ENCODE measurements at regions not wholly inside any gene's neighbourhood (a gene's known extent, or its start where the extent isn't known, plus 50 kb on each side); places are given as distances from the start of the nearest gene placed in this dataset.

DNA sequence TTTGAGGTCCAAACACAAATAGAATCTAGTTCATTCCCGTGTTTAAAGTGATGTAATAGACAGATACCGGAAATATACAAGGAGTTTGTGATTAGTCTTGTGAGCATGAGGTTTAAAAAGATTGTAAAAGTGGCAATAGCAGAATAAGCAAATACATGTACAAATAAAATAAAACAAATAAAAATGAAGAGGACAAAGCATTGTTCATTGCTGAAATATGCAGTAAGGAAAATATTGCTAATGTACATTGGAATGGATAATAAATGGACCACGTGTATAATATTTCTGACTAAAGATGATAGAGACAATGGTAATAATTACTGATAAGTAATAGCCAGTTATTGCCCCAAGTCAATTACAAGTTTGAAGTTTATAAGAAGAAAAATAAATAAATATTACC, 75.6 kb upstream of the RTL1 start:
- Histone ChIP-seq H4K20me1 (replicated peaks; ENCODE audit: insufficient read depth) (no peaks in the 10 kb centered on the region; the same call in 1 of the 2 replicates), H3F3A (replicated peaks; ENCODE audit: low read depth) (no peaks in the 10 kb centered on the region), H3K79me2 (replicated peaks; ENCODE audit: insufficient read depth) (no peaks in the 10 kb centered on the region), H3K4me3 (no peak overlapping the region), H3K27ac (ENCODE audit: low read depth) (no peak overlapping the region), H3K27me3 (ENCODE audit: insufficient read depth) (no peaks in the 10 kb centered on the region), H3K4me2 (no peak overlapping the region), H3K9me2 (ENCODE audit: insufficient read depth) (no peaks in the 10 kb centered on the region), H2AFZ (no peak overlapping the region), H3K4me1 (ENCODE audit: insufficient read depth) (no peaks in the 10 kb centered on the region), H3K36me3 (ENCODE audit: insufficient read depth) (no peaks in the 10 kb centered on the region)
- Mint-ChIP-seq H3K27ac (no peak overlapping the region), H3K4me1 (no peaks in the 10 kb centered on the region), H3K4me3 (no peak overlapping the region), H3K27me3 (ENCODE audit: insufficient read depth, low read depth, poor library complexity) (no peaks in the 10 kb centered on the region), H3K9me3 (no peaks in the 10 kb centered on the region), H3K36me3 (ENCODE audit: low read depth) (no peaks in the 10 kb centered on the region)
- no peak for TF ChIP-seq JUNB (IDR thresholded peaks at IDR 0.05; ENCODE audit: unreplicated experiment)
- TF ChIP-seq, protein P1, sequence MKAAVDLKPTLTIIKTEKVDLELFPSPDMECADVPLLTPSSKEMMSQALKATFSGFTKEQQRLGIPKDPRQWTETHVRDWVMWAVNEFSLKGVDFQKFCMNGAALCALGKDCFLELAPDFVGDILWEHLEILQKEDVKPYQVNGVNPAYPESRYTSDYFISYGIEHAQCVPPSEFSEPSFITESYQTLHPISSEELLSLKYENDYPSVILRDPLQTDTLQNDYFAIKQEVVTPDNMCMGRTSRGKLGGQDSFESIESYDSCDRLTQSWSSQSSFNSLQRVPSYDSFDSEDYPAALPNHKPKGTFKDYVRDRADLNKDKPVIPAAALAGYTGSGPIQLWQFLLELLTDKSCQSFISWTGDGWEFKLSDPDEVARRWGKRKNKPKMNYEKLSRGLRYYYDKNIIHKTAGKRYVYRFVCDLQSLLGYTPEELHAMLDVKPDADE (IDR thresholded peaks at IDR 0.05) = no peak
- TF ChIP-seq CREB1 (CRISPR knock-in tag; IDR thresholded peaks at IDR 0.05; ENCODE audit: low read depth) = no peak
- no peak for TF ChIP-seq ZNF331 (CRISPR knock-in tag; IDR thresholded peaks at IDR 0.05; ENCODE audit: low read depth)
- no peak for TF ChIP-seq POLR2AphosphoS5 (IDR thresholded peaks at IDR 0.05; ENCODE audit: low read depth)
- no peak for TF ChIP-seq NANOG (IDR thresholded peaks at IDR 0.05; ENCODE audit: borderline replicate concordance)
- TF ChIP-seq, protein P2, sequence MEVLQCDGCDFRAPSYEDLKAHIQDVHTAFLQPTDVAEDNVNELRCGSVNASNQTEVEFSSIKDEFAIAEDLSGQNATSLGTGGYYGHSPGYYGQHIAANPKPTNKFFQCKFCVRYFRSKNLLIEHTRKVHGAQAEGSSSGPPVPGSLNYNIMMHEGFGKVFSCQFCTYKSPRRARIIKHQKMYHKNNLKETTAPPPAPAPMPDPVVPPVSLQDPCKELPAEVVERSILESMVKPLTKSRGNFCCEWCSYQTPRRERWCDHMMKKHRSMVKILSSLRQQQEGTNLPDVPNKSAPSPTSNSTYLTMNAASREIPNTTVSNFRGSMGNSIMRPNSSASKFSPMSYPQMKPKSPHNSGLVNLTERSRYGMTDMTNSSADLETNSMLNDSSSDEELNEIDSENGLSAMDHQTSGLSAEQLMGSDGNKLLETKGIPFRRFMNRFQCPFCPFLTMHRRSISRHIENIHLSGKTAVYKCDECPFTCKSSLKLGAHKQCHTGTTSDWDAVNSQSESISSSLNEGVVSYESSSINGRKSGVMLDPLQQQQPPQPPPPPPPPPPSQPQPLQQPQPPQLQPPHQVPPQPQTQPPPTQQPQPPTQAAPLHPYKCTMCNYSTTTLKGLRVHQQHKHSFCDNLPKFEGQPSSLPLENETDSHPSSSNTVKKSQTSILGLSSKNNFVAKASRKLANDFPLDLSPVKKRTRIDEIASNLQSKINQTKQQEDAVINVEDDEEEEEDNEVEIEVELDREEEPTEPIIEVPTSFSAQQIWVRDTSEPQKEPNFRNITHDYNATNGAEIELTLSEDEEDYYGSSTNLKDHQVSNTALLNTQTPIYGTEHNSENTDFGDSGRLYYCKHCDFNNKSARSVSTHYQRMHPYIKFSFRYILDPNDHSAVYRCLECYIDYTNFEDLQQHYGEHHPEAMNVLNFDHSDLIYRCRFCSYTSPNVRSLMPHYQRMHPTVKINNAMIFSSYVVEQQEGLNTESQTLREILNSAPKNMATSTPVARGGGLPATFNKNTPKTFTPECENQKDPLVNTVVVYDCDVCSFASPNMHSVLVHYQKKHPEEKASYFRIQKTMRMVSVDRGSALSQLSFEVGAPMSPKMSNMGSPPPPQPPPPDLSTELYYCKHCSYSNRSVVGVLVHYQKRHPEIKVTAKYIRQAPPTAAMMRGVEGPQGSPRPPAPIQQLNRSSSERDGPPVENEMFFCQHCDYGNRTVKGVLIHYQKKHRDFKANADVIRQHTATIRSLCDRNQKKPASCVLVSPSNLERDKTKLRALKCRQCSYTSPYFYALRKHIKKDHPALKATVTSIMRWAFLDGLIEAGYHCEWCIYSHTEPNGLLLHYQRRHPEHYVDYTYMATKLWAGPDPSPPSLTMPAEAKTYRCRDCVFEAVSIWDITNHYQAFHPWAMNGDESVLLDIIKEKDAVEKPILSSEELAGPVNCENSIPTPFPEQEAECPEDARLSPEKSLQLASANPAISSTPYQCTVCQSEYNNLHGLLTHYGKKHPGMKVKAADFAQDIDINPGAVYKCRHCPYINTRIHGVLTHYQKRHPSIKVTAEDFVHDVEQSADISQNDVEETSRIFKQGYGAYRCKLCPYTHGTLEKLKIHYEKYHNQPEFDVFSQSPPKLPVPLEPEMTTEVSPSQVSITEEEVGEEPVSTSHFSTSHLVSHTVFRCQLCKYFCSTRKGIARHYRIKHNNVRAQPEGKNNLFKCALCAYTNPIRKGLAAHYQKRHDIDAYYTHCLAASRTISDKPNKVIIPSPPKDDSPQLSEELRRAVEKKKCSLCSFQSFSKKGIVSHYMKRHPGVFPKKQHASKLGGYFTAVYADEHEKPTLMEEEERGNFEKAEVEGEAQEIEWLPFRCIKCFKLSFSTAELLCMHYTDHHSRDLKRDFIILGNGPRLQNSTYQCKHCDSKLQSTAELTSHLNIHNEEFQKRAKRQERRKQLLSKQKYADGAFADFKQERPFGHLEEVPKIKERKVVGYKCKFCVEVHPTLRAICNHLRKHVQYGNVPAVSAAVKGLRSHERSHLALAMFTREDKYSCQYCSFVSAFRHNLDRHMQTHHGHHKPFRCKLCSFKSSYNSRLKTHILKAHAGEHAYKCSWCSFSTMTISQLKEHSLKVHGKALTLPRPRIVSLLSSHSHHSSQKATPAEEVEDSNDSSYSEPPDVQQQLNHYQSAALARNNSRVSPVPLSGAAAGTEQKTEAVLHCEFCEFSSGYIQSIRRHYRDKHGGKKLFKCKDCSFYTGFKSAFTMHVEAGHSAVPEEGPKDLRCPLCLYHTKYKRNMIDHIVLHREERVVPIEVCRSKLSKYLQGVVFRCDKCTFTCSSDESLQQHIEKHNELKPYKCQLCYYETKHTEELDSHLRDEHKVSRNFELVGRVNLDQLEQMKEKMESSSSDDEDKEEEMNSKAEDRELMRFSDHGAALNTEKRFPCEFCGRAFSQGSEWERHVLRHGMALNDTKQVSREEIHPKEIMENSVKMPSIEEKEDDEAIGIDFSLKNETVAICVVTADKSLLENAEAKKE (CRISPR knock-in tag; IDR thresholded peaks at IDR 0.05) = no peak
- TF ChIP-seq, protein P3, sequence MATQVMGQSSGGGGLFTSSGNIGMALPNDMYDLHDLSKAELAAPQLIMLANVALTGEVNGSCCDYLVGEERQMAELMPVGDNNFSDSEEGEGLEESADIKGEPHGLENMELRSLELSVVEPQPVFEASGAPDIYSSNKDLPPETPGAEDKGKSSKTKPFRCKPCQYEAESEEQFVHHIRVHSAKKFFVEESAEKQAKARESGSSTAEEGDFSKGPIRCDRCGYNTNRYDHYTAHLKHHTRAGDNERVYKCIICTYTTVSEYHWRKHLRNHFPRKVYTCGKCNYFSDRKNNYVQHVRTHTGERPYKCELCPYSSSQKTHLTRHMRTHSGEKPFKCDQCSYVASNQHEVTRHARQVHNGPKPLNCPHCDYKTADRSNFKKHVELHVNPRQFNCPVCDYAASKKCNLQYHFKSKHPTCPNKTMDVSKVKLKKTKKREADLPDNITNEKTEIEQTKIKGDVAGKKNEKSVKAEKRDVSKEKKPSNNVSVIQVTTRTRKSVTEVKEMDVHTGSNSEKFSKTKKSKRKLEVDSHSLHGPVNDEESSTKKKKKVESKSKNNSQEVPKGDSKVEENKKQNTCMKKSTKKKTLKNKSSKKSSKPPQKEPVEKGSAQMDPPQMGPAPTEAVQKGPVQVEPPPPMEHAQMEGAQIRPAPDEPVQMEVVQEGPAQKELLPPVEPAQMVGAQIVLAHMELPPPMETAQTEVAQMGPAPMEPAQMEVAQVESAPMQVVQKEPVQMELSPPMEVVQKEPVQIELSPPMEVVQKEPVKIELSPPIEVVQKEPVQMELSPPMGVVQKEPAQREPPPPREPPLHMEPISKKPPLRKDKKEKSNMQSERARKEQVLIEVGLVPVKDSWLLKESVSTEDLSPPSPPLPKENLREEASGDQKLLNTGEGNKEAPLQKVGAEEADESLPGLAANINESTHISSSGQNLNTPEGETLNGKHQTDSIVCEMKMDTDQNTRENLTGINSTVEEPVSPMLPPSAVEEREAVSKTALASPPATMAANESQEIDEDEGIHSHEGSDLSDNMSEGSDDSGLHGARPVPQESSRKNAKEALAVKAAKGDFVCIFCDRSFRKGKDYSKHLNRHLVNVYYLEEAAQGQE (IDR thresholded peaks at IDR 0.05; ENCODE audit: unreplicated experiment) = no peak
- no peak for TF ChIP-seq EZH2phosphoT487 (IDR thresholded peaks at IDR 0.05; ENCODE audit: unreplicated experiment)
- TF ChIP-seq ZNF114 (CRISPR knock-in tag; IDR thresholded peaks at IDR 0.05) = no peak
- no peak for ATAC-seq
- no peak for DNase-seq (ENCODE audit: low spot score)
